K562 (cell line): ENCODE measurements at regions not wholly inside any gene's neighbourhood (a gene's known extent, or its start where the extent isn't known, plus 50 kb on each side); places are given as distances from the start of the nearest gene placed in this dataset.

Source experiments
- ATAC-seq: fragments of 200-7000 bp; cut with Tn5 transposase; 3 replicates; pipeline ENCODE4 v1.9.1; 2020; ENCODE audit warnings: moderate library complexity
- BruUV-seq: library from RNA; stranded (reverse); fragments of 400-500 nt; replicated peaks from 2 replicates; lab custom pipeline; 2021; lab: Mats Ljungman, UMichigan
- CTCF ChIA-PET: fragments of 300-600 bp; formaldehyde crosslinking; extraction: SDS; loops from one replicate; lab custom pipeline; 2021; ENCODE audit warnings: low intra/inter-chr PET ratio; lab: Yijun Ruan, JAX
- POLR2A ChIA-PET: fragments of 300-600, 350-650 bp; sonication (Branson Sonifier 250); formaldehyde crosslinking; extraction: SDS; loops from one replicate; lab custom pipeline; 2021; ENCODE audit warnings: antibody characterized with exemption, inconsistent platforms; lab: Yijun Ruan, JAX
- DNase-seq, 4 experiments: peaks; one replicate each; pipeline versions ENCODE4 v3.0.0 to v3.0.0-alpha.2; 2011 to 2018; ENCODE audit warnings: low spot score in 3 of 4, mixed read lengths in 3 of 4; ENCODE audit errors: extremely low read depth in 1 of 4
- FAIRE-seq: peaks from 2 replicates; lab custom pipeline; 2011; peaks lifted over from hg19 to GRCh38; lab: Jason Lieb, UNC
- H2AFZ ChIP-seq: 2 replicates; pipeline ENCODE4 v1.6.0; 2011; ENCODE audit warnings: low read depth, low read length, control low read depth, inconsistent platforms
- H3K27ac ChIP-seq: fragments of 200-600 bp; 3 replicates; pipeline ENCODE4 v1.8.0; 2011; ENCODE audit warnings: low read depth, mild to moderate bottlenecking, control low read depth, inconsistent platforms, low read length, moderate library complexity, mixed read lengths; ENCODE audit errors: extremely low read depth
- H3K27me3 ChIP-seq, 2 experiments: fragments of 300-600 bp in 1 of 2; 2 replicates in 1 of 2; 3 replicates in 1 of 2; pipeline versions ENCODE4 v1.6.0 to v1.8.0; 2011; ENCODE audit warnings: inconsistent platforms in 2 of 2, low read length in 2 of 2, mild to moderate bottlenecking in 1 of 2, mixed read lengths in 1 of 2, moderate library complexity in 1 of 2; ENCODE audit not compliant: control insufficient read depth in 2 of 2, insufficient read depth in 2 of 2
- H3K36me3 ChIP-seq: fragments of 300-600 bp; 3 replicates; pipeline ENCODE4 v1.8.0; 2011; ENCODE audit warnings: mild to moderate bottlenecking, low read length, inconsistent platforms; ENCODE audit not compliant: control insufficient read depth, insufficient read depth
- H3K4me1 ChIP-seq, 2 experiments: fragments of 200-600 bp in 1 of 2; replicated peaks in 1 of 2; 2 replicates in 1 of 2; 3 replicates in 1 of 2; pipeline versions ENCODE4 v1.5.1 to v1.8.0; 2011; ENCODE audit warnings: inconsistent platforms in 2 of 2, low read length in 2 of 2, mild to moderate bottlenecking in 1 of 2, mixed read lengths in 1 of 2, moderate library complexity in 1 of 2; ENCODE audit not compliant: control insufficient read depth in 2 of 2, insufficient read depth in 2 of 2
- H3K4me2 ChIP-seq: 2 replicates; pipeline ENCODE4 v1.6.1; 2011; ENCODE audit warnings: low read length, control low read depth, inconsistent platforms, mixed read lengths; ENCODE audit not compliant: insufficient read depth
- H3K4me3 ChIP-seq: fragments of 200-600 bp; sonication (generic), shearing (Covaris generic); 2 replicates; pipeline ENCODE4 v1.5.1; 2016; ENCODE audit warnings: control low read depth, inconsistent platforms
- H3K79me2 ChIP-seq: fragments of 200-600 bp; 3 replicates; pipeline ENCODE4 v1.8.0; 2011; ENCODE audit warnings: low read length, inconsistent platforms; ENCODE audit not compliant: control insufficient read depth, insufficient read depth
- H3K9ac ChIP-seq, 2 experiments: 2 replicates each; pipeline versions ENCODE4 v1.6.0 to v1.6.1; 2011; ENCODE audit warnings: low read depth in 2 of 2, low read length in 2 of 2, control low read depth in 1 of 2, inconsistent platforms in 1 of 2, mild to moderate bottlenecking in 1 of 2, mixed read lengths in 1 of 2; ENCODE audit not compliant: insufficient read depth in 1 of 2
- H3K9me1 ChIP-seq: one replicate; pipeline ENCODE4 v1.6.0; 2011; ENCODE audit warnings: inconsistent platforms, mild to moderate bottlenecking, low read length, moderate library complexity; ENCODE audit not compliant: control insufficient read depth, insufficient read depth
- H3K9me3 ChIP-seq: replicated peaks from 2 replicates; pipeline ENCODE4 v1.5.1; 2011; ENCODE audit warnings: low read depth, low read length, inconsistent platforms; ENCODE audit not compliant: control insufficient read depth, insufficient read depth
- H4K20me1 ChIP-seq: replicated peaks from 2 replicates; pipeline ENCODE4 v1.6.1; 2011; ENCODE audit warnings: low read length, inconsistent platforms, mixed read lengths; ENCODE audit not compliant: control insufficient read depth, insufficient read depth
- EWSR1 ChIP-seq: fragments of 450-650 bp; IDR thresholded peaks from 2 replicates; pipeline ENCODE4 v1.6.1; 2018; ENCODE audit warnings: borderline replicate concordance, mild to moderate bottlenecking, low read depth, moderate library complexity; ENCODE audit not compliant: partially characterized antibody
- MBD2 ChIP-seq: sonication (generic); IDR thresholded peaks from 2 replicates; pipeline ENCODE4 v1.6.1; 2016; ENCODE audit warnings: low read depth, borderline replicate concordance
- PBX2 ChIP-seq, 2 experiments: IDR thresholded peaks in 1 of 2; conservative IDR thresholded peaks in 1 of 2; 2 replicates each; pipeline ENCODE4 v1.6.1; 2016; ENCODE audit warnings: low read depth in 2 of 2, mild to moderate bottlenecking in 1 of 2, missing compliant biosample characterization in 1 of 2, missing genetic modification characterization in 1 of 2, moderate library complexity in 1 of 2
- PKNOX1 ChIP-seq: fragments of 450-650 bp; IDR thresholded peaks from 2 replicates; pipeline ENCODE4 v1.6.1; 2016
- ZNF24 ChIP-seq: fragments of 450-650 bp; IDR thresholded peaks from 2 replicates; pipeline ENCODE4 v1.6.1; 2016
- WGBS: fragments of 100-300 bp; shearing (Covaris generic); methylation state at CpG from one replicate; pipeline ENCODE4 v1.1.6; 2016; ENCODE audit warnings: low coverage, mixed read lengths; ENCODE audit not compliant: insufficient coverage; ENCODE audit errors: missing lambda C conversion rate; 5-methylcytosine and 5-hydroxymethylcytosine counted together
- in situ Hi-C: fragments of 300-500 bp; cut with MboI; formaldehyde crosslinking; loops from 4 replicates; pipeline ENCODE4 v1.15.0; 2018; ENCODE audit warnings: inconsistent platforms, mixed read lengths
- intact Hi-C: fragments of 100-400 bp; cut with micrococcal nuclease; formaldehyde crosslinking; loops from 2 replicates; pipeline ENCODE4 v1.14.2; 2022
- TF ChIP-seq, protein P1 (sequence below): sonication (generic); formaldehyde crosslinking; IDR thresholded peaks from 2 replicates; pipeline ENCODE4 v1.8.0; 2022; ENCODE audit warnings: mild to moderate bottlenecking, low read depth, missing genetic modification reagents
- TF ChIP-seq, protein P2 (sequence below), 2 experiments: fragments of 450-650 bp in 1 of 2; sonication (generic) in 1 of 2; formaldehyde crosslinking in 1 of 2; IDR thresholded peaks; 2 replicates each; pipeline versions ENCODE4 v1.7.1 to v1.9.0; 2016 to 2022; ENCODE audit warnings: inconsistent platforms in 1 of 2, mild to moderate bottlenecking in 1 of 2, missing genetic modification reagents in 1 of 2

GRCh38 chr2:30338475-30338874, 107.1 kb downstream of the LBH start:
- H3K9ac ChIP-seq: no peak overlapping the region
- H3K27ac ChIP-seq: no peak overlapping the region
- peaks cover 3 to 17% of the 10 kb centered on the region in 2 experiments; a peak in 3 of 5 replicates for H3K27me3 ChIP-seq
- H3K4me2 ChIP-seq: no peak overlapping the region
- no peak for DNase-seq
- intact Hi-C loops (no loop called here), in situ Hi-C loops (no loop called here)
- H3K4me1 ChIP-seq: peaks cover 0 to 3% of the 10 kb centered on the region in 2 experiments; a peak in 2 of 5 replicates
- WGBS: 14% methylated on average over 3 of the region's 3 CpGs
- H3K36me3 ChIP-seq: no peaks in the 10 kb centered on the region; the same call in 2 of the 3 replicates
- no peaks in the 10 kb centered on the region for H4K20me1 ChIP-seq
- no peaks in the 10 kb centered on the region for H3K79me2 ChIP-seq
- H3K9me1 ChIP-seq: no peaks in the 10 kb centered on the region
- ATAC-seq: no peak
- no peak for FAIRE-seq
- H2AFZ ChIP-seq: peak overlapping the region; percentile 59
- CTCF ChIA-PET: no interaction called here
- no peak overlapping the region for H3K4me3 ChIP-seq
- BruUV-seq: no TSS peak
- POLR2A ChIA-PET: no interaction called here
- 0 out of 2 replicates have a peak, but pooled peaks cover 2% of the 10 kb centered on the region for H3K9me3 ChIP-seq
- TF ChIP-seq ZNF24 (no peak), EWSR1 (no peak), PBX2 (CRISPR knock-in tag; IDR thresholded peaks at IDR 0.05; ENCODE audit: low read depth) (no peak), PBX2 (tag; conservative IDR thresholded peaks at IDR 0.05; ENCODE audit: low read depth) (peak; percentile 65), MBD2 (no peak), PKNOX1 (peak; percentile 38; the same call in 1 of the 2 replicates)
- TF ChIP-seq, protein P1, sequence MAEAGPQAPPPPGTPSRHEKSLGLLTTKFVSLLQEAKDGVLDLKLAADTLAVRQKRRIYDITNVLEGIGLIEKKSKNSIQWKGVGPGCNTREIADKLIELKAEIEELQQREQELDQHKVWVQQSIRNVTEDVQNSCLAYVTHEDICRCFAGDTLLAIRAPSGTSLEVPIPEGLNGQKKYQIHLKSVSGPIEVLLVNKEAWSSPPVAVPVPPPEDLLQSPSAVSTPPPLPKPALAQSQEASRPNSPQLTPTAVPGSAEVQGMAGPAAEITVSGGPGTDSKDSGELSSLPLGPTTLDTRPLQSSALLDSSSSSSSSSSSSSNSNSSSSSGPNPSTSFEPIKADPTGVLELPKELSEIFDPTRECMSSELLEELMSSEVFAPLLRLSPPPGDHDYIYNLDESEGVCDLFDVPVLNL: no peak
- TF ChIP-seq, protein P2, sequence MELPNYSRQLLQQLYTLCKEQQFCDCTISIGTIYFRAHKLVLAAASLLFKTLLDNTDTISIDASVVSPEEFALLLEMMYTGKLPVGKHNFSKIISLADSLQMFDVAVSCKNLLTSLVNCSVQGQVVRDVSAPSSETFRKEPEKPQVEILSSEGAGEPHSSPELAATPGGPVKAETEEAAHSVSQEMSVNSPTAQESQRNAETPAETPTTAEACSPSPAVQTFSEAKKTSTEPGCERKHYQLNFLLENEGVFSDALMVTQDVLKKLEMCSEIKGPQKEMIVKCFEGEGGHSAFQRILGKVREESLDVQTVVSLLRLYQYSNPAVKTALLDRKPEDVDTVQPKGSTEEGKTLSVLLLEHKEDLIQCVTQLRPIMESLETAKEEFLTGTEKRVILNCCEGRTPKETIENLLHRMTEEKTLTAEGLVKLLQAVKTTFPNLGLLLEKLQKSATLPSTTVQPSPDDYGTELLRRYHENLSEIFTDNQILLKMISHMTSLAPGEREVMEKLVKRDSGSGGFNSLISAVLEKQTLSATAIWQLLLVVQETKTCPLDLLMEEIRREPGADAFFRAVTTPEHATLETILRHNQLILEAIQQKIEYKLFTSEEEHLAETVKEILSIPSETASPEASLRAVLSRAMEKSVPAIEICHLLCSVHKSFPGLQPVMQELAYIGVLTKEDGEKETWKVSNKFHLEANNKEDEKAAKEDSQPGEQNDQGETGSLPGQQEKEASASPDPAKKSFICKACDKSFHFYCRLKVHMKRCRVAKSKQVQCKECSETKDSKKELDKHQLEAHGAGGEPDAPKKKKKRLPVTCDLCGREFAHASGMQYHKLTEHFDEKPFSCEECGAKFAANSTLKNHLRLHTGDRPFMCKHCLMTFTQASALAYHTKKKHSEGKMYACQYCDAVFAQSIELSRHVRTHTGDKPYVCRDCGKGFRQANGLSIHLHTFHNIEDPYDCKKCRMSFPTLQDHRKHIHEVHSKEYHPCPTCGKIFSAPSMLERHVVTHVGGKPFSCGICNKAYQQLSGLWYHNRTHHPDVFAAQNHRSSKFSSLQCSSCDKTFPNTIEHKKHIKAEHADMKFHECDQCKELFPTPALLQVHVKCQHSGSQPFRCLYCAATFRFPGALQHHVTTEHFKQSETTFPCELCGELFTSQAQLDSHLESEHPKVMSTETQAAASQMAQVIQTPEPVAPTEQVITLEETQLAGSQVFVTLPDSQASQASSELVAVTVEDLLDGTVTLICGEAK (IDR thresholded peaks at IDR 0.05): peak; percentile 96
- TF ChIP-seq, protein P2 (CRISPR knock-in tag; IDR thresholded peaks at IDR 0.05): peak; percentile 89
